ENCODE measurements at regions not wholly inside any gene's neighbourhood (a gene's known extent, or its start where the extent isn't known, plus 50 kb on each side); places are given as distances from the start of the nearest gene placed in this dataset.
"Not testable (repeated sequence)": the region's sequence is repeated elsewhere in the genome, so short reads cannot be mapped to it uniquely, and the experiment has no call there.

GRCh38 chr12:73632661-73633060, 905.0 kb upstream of the ATXN7L3B start:
- no peak overlapping the region for H3K4me3 ChIP-seq (ENCODE audit: low read depth, low read length)
- no peaks in the 10 kb centered on the region for H3K36me3 ChIP-seq (ENCODE audit: control insufficient read depth, insufficient read depth, low read length)
- no peaks in the 10 kb centered on the region for H3K27me3 ChIP-seq (ENCODE audit: control insufficient read depth, insufficient read depth, low read length)
- H3K9me3 ChIP-seq (ENCODE audit: control insufficient read depth, insufficient read depth, low read depth, low read length), result no peaks in the 10 kb centered on the region
- H3K9ac ChIP-seq (ENCODE audit: low read length), result no peak overlapping the region
- peaks cover 25% of the 10 kb centered on the region for H3K4me1 ChIP-seq (ENCODE audit: control insufficient read depth, insufficient read depth, low read length)
- no peak overlapping the region for H3K27ac ChIP-seq (ENCODE audit: low read depth, low read length)

DNA sequence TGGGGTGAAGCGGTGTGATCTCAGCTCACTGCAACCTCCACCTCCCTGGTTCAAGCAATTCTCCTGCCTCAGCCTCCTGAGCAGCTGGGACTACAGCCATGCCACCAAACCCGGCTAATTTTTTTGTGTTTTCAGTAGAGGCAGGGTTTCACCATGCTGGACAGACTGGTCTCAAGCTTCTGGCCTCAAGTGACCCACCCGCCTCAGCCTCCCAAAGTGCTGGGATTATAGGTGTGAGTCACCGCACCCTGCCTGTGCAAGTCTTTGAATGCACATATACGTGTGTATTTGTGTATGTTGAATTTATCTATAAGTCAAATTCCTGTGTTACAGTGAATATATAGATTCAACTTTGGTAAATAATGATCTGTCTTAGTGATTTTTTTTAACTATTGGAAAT, 898.2 kb upstream of the ATXN7L3B start:
- not testable (repeated sequence) for H3K27me3 ChIP-seq (ENCODE audit: control insufficient read depth, insufficient read depth, low read length); H3K4me1 ChIP-seq (ENCODE audit: control insufficient read depth, insufficient read depth, low read length); H3K9me3 ChIP-seq (ENCODE audit: control insufficient read depth, insufficient read depth, low read depth, low read length); H3K4me3 ChIP-seq (ENCODE audit: low read depth, low read length); H3K27ac ChIP-seq (ENCODE audit: low read depth, low read length); H3K9ac ChIP-seq (ENCODE audit: low read length); H3K36me3 ChIP-seq (ENCODE audit: control insufficient read depth, insufficient read depth, low read length)

DNA sequence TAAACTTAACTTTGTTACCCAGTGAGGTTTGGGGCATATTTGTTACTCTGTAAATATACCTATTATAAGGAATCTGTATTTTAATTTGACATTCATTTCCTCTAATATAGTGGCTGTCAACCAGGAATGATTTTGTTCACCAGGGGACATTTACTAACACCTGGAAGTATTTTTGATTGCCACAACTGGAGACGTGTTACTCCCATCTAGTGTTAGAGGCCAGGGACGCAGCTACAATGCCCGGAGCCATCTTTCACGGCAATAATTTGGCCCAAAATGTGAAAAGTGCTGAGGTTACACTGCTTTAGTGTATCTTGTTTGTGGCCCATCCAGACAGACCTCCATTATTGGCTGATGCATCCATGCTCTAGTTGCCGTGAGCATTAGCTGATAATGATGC, 881.3 kb upstream of the ATXN7L3B start:
- Histone ChIP-seq H3K9ac (ENCODE audit: low read length) (no peak overlapping the region), H3K36me3 (ENCODE audit: control insufficient read depth, insufficient read depth, low read length) (no peaks in the 10 kb centered on the region; the same call in 1 of the 2 replicates), H3K27ac (ENCODE audit: low read depth, low read length) (no peak overlapping the region), H3K4me1 (ENCODE audit: control insufficient read depth, insufficient read depth, low read length) (no peaks in the 10 kb centered on the region), H3K27me3 (ENCODE audit: control insufficient read depth, insufficient read depth, low read length) (no peaks in the 10 kb centered on the region), H3K9me3 (ENCODE audit: control insufficient read depth, insufficient read depth, low read depth, low read length) (peaks cover 24% of the 10 kb centered on the region), H3K4me3 (ENCODE audit: low read depth, low read length) (no peak overlapping the region)

GRCh38 chr12:73659802-73660201, 877.8 kb upstream of the ATXN7L3B start:
- no peak overlapping the region for H3K4me3 ChIP-seq (ENCODE audit: low read depth, low read length)
- H3K9me3 ChIP-seq (ENCODE audit: control insufficient read depth, insufficient read depth, low read depth, low read length), result no peaks in the 10 kb centered on the region; the same call in 1 of the 2 replicates
- no peak overlapping the region for H3K27ac ChIP-seq (ENCODE audit: low read depth, low read length)
- H3K4me1 ChIP-seq (ENCODE audit: control insufficient read depth, insufficient read depth, low read length), result no peaks in the 10 kb centered on the region
- no peak overlapping the region for H3K9ac ChIP-seq (ENCODE audit: low read length)
- H3K27me3 ChIP-seq (ENCODE audit: control insufficient read depth, insufficient read depth, low read length), result no peaks in the 10 kb centered on the region
- no peaks in the 10 kb centered on the region for H3K36me3 ChIP-seq (ENCODE audit: control insufficient read depth, insufficient read depth, low read length)

DNA sequence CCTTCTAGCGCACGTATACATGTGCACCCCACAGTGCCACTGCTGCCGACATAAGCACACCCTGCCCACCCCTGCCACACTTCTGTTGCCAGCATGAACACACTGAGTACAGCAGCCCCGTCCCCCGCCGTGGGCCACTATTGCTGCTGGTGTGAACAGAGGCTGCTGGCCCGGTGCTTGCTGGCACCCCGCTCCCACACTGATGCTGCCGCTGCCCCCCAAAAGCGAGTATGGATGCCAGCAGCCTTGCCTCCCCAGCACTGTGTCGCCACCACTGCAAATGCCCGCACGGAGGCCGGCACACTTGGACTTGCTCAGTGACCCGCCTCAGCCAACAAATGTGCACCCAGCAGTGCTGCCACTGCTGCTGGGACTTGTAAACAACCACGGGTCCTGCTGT, 872.4 kb upstream of the ATXN7L3B start:
- H3K36me3 ChIP-seq (ENCODE audit: control insufficient read depth, insufficient read depth, low read length), result no peaks in the 10 kb centered on the region
- no peak overlapping the region for H3K4me3 ChIP-seq (ENCODE audit: low read depth, low read length)
- no peaks in the 10 kb centered on the region for H3K9me3 ChIP-seq (ENCODE audit: control insufficient read depth, insufficient read depth, low read depth, low read length)
- H3K27me3 ChIP-seq (ENCODE audit: control insufficient read depth, insufficient read depth, low read length), result no peaks in the 10 kb centered on the region
- H3K9ac ChIP-seq (ENCODE audit: low read length), result no peak overlapping the region
- no peaks in the 10 kb centered on the region for H3K4me1 ChIP-seq (ENCODE audit: control insufficient read depth, insufficient read depth, low read length)
- no peak overlapping the region for H3K27ac ChIP-seq (ENCODE audit: low read depth, low read length)

- not testable (repeated sequence) for H3K4me3 ChIP-seq (ENCODE audit: low read depth, low read length); H3K27me3 ChIP-seq (ENCODE audit: control insufficient read depth, insufficient read depth, low read length); H3K9ac ChIP-seq (ENCODE audit: low read length); H3K9me3 ChIP-seq (ENCODE audit: control insufficient read depth, insufficient read depth, low read depth, low read length); H3K36me3 ChIP-seq (ENCODE audit: control insufficient read depth, insufficient read depth, low read length); H3K27ac ChIP-seq (ENCODE audit: low read depth, low read length)
- H3K4me1 ChIP-seq (ENCODE audit: control insufficient read depth, insufficient read depth, low read length), result peaks cover 11% of the 10 kb centered on the region
These were observed 866.1 kb upstream of the ATXN7L3B start for GRCh38 chr12:73671550-73671949.

GRCh38 chr12:73677520-73678291, 859.9 kb upstream of the ATXN7L3B start:
- H3K4me3 ChIP-seq (ENCODE audit: low read depth, low read length), result no peak overlapping the region
- no peak overlapping the region for H3K9ac ChIP-seq (ENCODE audit: low read length)
- H3K9me3 ChIP-seq (ENCODE audit: control insufficient read depth, insufficient read depth, low read depth, low read length), result no peaks in the 10 kb centered on the region
- no peaks in the 10 kb centered on the region for H3K27me3 ChIP-seq (ENCODE audit: control insufficient read depth, insufficient read depth, low read length)
- no peaks in the 10 kb centered on the region for H3K36me3 ChIP-seq (ENCODE audit: control insufficient read depth, insufficient read depth, low read length)
- H3K4me1 ChIP-seq (ENCODE audit: control insufficient read depth, insufficient read depth, low read length), result peaks cover 10% of the 10 kb centered on the region; the same call in 1 of the 2 replicates
- 0 out of 2 replicates have a peak overlapping the region, but pooled peaks have one; percentile 25 for H3K27ac ChIP-seq (ENCODE audit: low read depth, low read length)

DNA sequence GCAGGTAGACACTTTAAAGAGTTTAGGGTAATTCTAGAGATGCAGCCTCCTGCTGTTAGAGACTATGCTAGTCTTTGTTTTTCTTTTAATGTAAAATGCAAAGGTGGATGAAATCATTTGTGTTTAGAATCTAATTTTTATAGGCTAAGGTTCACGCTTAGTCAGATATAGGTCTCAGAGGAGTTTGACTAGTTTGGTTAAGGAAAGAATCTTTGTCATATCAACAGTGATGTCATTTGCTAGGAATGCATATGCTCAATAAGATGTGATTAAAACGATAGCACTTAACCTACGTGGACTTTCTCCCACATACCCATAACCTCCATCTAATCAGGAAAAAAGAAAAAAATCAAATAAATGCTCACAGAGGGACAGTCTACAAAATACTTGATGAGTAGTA, 859.3 kb upstream of the ATXN7L3B start:
- no peaks in the 10 kb centered on the region for H3K9me3 ChIP-seq (ENCODE audit: control insufficient read depth, insufficient read depth, low read depth, low read length)
- 0 out of 2 replicates have a peak overlapping the region, but pooled peaks have one; percentile 25 for H3K27ac ChIP-seq (ENCODE audit: low read depth, low read length)
- H3K4me1 ChIP-seq (ENCODE audit: control insufficient read depth, insufficient read depth, low read length), result peaks cover 10% of the 10 kb centered on the region; the same call in 1 of the 2 replicates
- no peak overlapping the region for H3K4me3 ChIP-seq (ENCODE audit: low read depth, low read length)
- no peaks in the 10 kb centered on the region for H3K27me3 ChIP-seq (ENCODE audit: control insufficient read depth, insufficient read depth, low read length)
- H3K36me3 ChIP-seq (ENCODE audit: control insufficient read depth, insufficient read depth, low read length), result no peaks in the 10 kb centered on the region
- H3K9ac ChIP-seq (ENCODE audit: low read length), result no peak overlapping the region

GRCh38 chr12:73699318-73699717, 838.3 kb upstream of the ATXN7L3B start:
- Histone ChIP-seq H3K4me1 (ENCODE audit: control insufficient read depth, insufficient read depth, low read length) (no peaks in the 10 kb centered on the region), H3K9me3 (ENCODE audit: control insufficient read depth, insufficient read depth, low read depth, low read length) (no peaks in the 10 kb centered on the region), H3K4me3 (ENCODE audit: low read depth, low read length) (no peak overlapping the region), H3K9ac (ENCODE audit: low read length) (no peak overlapping the region), H3K36me3 (ENCODE audit: control insufficient read depth, insufficient read depth, low read length) (no peaks in the 10 kb centered on the region), H3K27ac (ENCODE audit: low read depth, low read length) (no peak overlapping the region), H3K27me3 (ENCODE audit: control insufficient read depth, insufficient read depth, low read length) (no peaks in the 10 kb centered on the region)

DNA sequence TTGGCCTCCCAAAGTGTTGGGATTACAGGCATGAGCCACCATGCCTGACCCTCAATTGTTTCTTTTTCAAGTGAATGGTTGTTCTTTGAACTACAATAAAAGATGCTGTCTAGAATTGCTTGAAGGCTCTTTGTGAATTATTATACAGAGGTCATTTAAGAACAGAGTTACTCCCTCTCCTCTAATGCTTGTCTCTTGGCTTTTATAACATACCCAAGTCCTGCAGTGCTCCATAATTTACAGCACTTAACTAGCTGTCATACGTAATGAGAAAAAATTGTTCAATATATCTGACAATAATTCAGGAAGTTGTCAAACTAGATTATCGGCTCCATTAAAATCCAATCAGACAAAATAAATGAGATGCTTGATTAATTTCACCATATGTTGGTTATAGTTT, 823.0 kb upstream of the ATXN7L3B start:
- Histone ChIP-seq H3K4me1 (ENCODE audit: control insufficient read depth, insufficient read depth, low read length) (no peaks in the 10 kb centered on the region), H3K4me3 (ENCODE audit: low read depth, low read length) (no peak overlapping the region), H3K27ac (ENCODE audit: low read depth, low read length) (no peak overlapping the region)

DNA sequence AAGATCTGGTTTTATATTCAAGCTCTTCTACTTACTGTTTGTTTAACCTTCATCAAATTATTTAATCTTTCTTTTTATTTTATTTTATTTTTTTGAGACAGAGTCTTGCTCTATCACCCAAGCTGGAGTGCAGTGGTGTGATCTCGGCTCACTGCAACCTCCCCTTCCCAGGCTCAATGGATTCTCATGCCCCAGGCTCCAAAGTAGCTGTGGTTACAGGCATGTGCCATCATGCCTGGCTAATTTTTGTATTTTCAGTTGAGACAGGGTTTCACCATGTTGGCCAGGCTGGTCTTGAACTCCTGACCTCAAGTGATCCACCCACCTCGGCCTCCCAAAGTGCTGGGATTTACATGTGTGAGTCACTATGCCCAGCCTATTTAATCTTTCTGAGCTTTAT, 821.5 kb upstream of the ATXN7L3B start:
- H3K27me3 ChIP-seq (ENCODE audit: control insufficient read depth, insufficient read depth, low read length); H3K27ac ChIP-seq (ENCODE audit: low read depth, low read length); H3K9me3 ChIP-seq (ENCODE audit: control insufficient read depth, insufficient read depth, low read depth, low read length); H3K36me3 ChIP-seq (ENCODE audit: control insufficient read depth, insufficient read depth, low read length); H3K4me1 ChIP-seq (ENCODE audit: control insufficient read depth, insufficient read depth, low read length); H3K4me3 ChIP-seq (ENCODE audit: low read depth, low read length); H3K9ac ChIP-seq (ENCODE audit: low read length): not testable (repeated sequence)

More for the DNA sequence above, 823.0 kb upstream of the ATXN7L3B start:
- Histone ChIP-seq H3K36me3 (ENCODE audit: control insufficient read depth, insufficient read depth, low read length) (no peaks in the 10 kb centered on the region), H3K27me3 (ENCODE audit: control insufficient read depth, insufficient read depth, low read length) (no peaks in the 10 kb centered on the region), H3K9me3 (ENCODE audit: control insufficient read depth, insufficient read depth, low read depth, low read length) (no peaks in the 10 kb centered on the region), H3K9ac (ENCODE audit: low read length) (no peak overlapping the region)

Measured in HUES6 (cell line).